Heart right ventricle (tissue), 16 donors: ENCODE measurements at regions not wholly inside any gene's neighbourhood (a gene's known extent, or its start where the extent isn't known, plus 50 kb on each side); places are given as distances from the start of the nearest gene placed in this dataset.

Source experiments
- ATAC-seq, 8 donors: fragments of 200-7000 bp; cut with Tn5 transposase; one replicate each; pipeline ENCODE4 v1.9.1; 2020; ENCODE audit warnings: mild to moderate bottlenecking in 8 of 8, moderate library complexity in 8 of 8, moderate number of reproducible peaks in 1 of 8
- DNase-seq, 2 donors: peaks; one replicate each; pipeline ENCODE4 v3.0.0-alpha.2; 2020
- H3K27ac ChIP-seq, 10 donors: fragments of 200-600 bp; sonication (generic) in 2 of 10; one replicate each; pipeline versions ENCODE4 v1.5.0 to v1.8.0; 2020 to 2022; ENCODE audit warnings: mild to moderate bottlenecking in 3 of 10
- H3K27me3 ChIP-seq, 7 donors: fragments of 200-600 bp; one replicate each; pipeline ENCODE4 v1.8.0; 2021 to 2022; ENCODE audit warnings: mild to moderate bottlenecking in 2 of 7
- H3K36me3 ChIP-seq, 9 donors: fragments of 200-600 bp; sonication (generic) in 1 of 9; one replicate each; pipeline versions ENCODE4 v1.5.0 to v1.8.0; 2020 to 2022; ENCODE audit warnings: mild to moderate bottlenecking in 2 of 9
- H3K4me1 ChIP-seq, 9 donors: fragments of 200-600 bp; sonication (generic) in 1 of 9; one replicate each; pipeline versions ENCODE4 v1.5.0 to v1.8.0; 2020 to 2022; ENCODE audit warnings: mild to moderate bottlenecking in 4 of 9
- H3K4me3 ChIP-seq, 10 donors: fragments of 200-600 bp; sonication (generic) in 2 of 10; one replicate each; pipeline versions ENCODE4 v1.5.0 to v1.8.0; 2020 to 2022; ENCODE audit warnings: mild to moderate bottlenecking in 7 of 10, moderate library complexity in 2 of 10
- H3K9me3 ChIP-seq, 11 donors: fragments of 200-600 bp in 10 of 11; sonication (generic) in 2 of 11; one replicate each; pipeline versions ENCODE4 v1.5.0 to v1.8.0; 2013 to 2022; ENCODE audit warnings: mild to moderate bottlenecking in 2 of 11, control low read depth in 1 of 11, moderate library complexity in 1 of 11
- WGBS, 2 donors: extraction: QIAGEN DNeasy Blood & Tissue Kit; methylation state at CpG; one replicate each; pipeline ENCODE4 v1.1.7; 2013; ENCODE audit warnings: inconsistent platforms in 1 of 2; 5-methylcytosine and 5-hydroxymethylcytosine counted together
- intact Hi-C, 10 donors: fragments of 100-400 bp; cut with DNase I; formaldehyde crosslinking; loops; one replicate each; pipeline versions ENCODE4 v1.11.1 to v1.14.2; 2022
- TF ChIP-seq, protein P1 (sequence below), 9 donors: fragments of 200-600 bp; sonication (generic) in 2 of 9; IDR thresholded peaks; one replicate each; pipeline versions ENCODE4 v1.5.0 to v1.8.0; 2021 to 2022; ENCODE audit warnings: antibody characterized with exemption in 9 of 9, mild to moderate bottlenecking in 5 of 9, moderate library complexity in 1 of 9
- donor health status: Arrhythmogenic right ventricular cardiomyopathy.
- donor health status: ischemic (EF 13 %, LVEDD 7.1; RV severe dilation, severe dysfunction).
- donor health status: healthy with polysubstance abuse.
- donor health status: DM: no; HTN: yes; CAD: no.
- donor health status: DM: no; HTN: no; CAD: no.
- donor health status: ischemic (EF 25% LVEDD 6.9; RV normal size, moderate dysfunction).
- donor health status: ischemic (EF 25% LVEDD 5.7; RV mildly dilated, moderate dysfunction).
- donor health status: healthy.
- donor health status: DM: yes; HTN: yes; CAD: no.
- donor health status: Ischemic cardiomyopathy.
- donor health status: ischemic (EF 35%, LVEDD 5.7; RV mildly dilated, moderate dysfunction).
- donor health status: nonischemic (EF 11% LVEDD 7.7; RV severe dilation, severe dysfunction).
- donor health status: DM: yes; HTN: yes; CAD: no.
- donor health status: PGD.
- donor health status: ischemic (EF 29% LVEDD 5.4; RV normal size, mild dysfunction).
- donor health status: nonischemic (EF 23%, LVEDD 6.1; RV moderate dilation, normal function).

DNA sequence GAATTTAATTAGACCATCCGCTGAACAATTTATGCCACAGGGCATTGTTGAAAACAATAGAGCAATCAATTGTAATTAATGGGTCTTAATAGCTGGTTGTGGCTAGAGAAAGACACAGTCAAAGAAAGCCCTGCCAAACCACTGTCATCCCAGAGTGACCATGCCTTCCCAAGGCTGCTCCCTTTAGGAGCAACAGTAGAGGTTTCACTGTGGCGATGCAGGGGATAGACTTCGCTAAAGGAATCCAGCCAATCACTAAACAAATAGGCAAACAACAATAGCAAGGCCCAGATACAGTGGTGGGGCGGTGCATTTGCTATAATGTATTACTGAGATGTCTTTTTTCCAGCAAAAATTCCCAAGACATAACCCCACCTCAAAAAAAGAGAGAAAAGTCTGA lies 87.8 kb upstream of the SLC27A6 start:
- Histone ChIP-seq H3K36me3 (no peaks in the 10 kb centered on the region), H3K4me1 (no peaks in the 10 kb centered on the region), H3K27ac (no peak overlapping the region), H3K9me3 (no peaks in the 10 kb centered on the region), H3K4me3 (no peak overlapping the region), H3K27me3 (no peaks in the 10 kb centered on the region)
- intact Hi-C loops: no loop called here
- ATAC-seq: no peak
- 79 to 93% methylated on average over 4 of the region's 4 CpGs for WGBS, 2 donors
- DNase-seq: no peak
- TF ChIP-seq, protein P1, sequence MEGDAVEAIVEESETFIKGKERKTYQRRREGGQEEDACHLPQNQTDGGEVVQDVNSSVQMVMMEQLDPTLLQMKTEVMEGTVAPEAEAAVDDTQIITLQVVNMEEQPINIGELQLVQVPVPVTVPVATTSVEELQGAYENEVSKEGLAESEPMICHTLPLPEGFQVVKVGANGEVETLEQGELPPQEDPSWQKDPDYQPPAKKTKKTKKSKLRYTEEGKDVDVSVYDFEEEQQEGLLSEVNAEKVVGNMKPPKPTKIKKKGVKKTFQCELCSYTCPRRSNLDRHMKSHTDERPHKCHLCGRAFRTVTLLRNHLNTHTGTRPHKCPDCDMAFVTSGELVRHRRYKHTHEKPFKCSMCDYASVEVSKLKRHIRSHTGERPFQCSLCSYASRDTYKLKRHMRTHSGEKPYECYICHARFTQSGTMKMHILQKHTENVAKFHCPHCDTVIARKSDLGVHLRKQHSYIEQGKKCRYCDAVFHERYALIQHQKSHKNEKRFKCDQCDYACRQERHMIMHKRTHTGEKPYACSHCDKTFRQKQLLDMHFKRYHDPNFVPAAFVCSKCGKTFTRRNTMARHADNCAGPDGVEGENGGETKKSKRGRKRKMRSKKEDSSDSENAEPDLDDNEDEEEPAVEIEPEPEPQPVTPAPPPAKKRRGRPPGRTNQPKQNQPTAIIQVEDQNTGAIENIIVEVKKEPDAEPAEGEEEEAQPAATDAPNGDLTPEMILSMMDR (IDR thresholded peaks at IDR 0.05): no peak

- WGBS, 2 donors: 27 to 32% methylated on average over 4 of the region's 4 CpGs
Observed at GRCh38 chr5:128881502-128882018, 83.7 kb upstream of the SLC27A6 start.

DNA sequence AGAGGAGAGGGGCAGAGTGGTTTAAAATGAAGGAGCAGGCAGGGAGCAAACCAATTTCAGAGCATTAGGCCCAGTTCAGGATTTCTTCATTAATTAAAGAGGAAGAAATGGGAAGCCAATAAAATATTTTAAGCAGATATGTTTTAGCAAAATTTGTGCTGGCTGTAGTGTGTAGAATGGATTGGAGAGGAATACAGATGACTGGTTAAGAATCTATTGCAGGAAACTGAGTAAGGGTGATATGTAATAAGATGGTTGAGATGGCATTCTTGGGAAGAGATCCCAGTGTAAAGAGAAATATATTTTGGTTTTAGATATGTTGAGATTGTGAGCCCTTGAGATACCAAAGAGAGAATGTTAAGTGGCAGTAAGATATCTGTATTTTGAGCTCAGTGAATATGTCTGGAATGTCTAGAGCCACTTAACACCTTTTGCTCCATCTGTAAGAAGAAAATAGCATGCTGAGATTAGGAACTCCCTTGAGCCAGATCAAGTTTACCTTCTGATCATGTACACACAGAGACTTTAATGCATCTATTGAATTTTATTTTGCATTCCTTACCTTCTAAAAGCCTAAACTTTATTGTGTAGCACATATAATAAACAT lies 79.5 kb upstream of the SLC27A6 start:
- peaks cover 0 to 19% (median 0%) of the 10 kb centered on the region in 11 donors for H3K9me3 ChIP-seq
- H3K4me1 ChIP-seq: peaks cover 0 to 10% (median 0%) of the 10 kb centered on the region in 9 donors
- no peak for DNase-seq
- H3K4me3 ChIP-seq: no peak overlapping the region
- ATAC-seq: peak in 2 of 8 donors; percentile 39 to 42
- peak overlapping the region in 2 of 10 donors; percentile 20 to 40 for H3K27ac ChIP-seq
- no peaks in the 10 kb centered on the region for H3K27me3 ChIP-seq
- H3K36me3 ChIP-seq: no peaks in the 10 kb centered on the region
- TF ChIP-seq, protein P1 (IDR thresholded peaks at IDR 0.05): no peak
- intact Hi-C loops: no loop called here

More at GRCh38 chr5:128881502-128882018, 83.7 kb upstream of the SLC27A6 start:
- H3K4me1 ChIP-seq: peaks cover 0 to 10% (median 0%) of the 10 kb centered on the region in 9 donors
- ATAC-seq (no peak), DNase-seq (no peak)
- no peak overlapping the region for H3K4me3 ChIP-seq
- intact Hi-C loops: no loop called here
- H3K27me3 ChIP-seq: no peaks in the 10 kb centered on the region
- H3K36me3 ChIP-seq: no peaks in the 10 kb centered on the region
- TF ChIP-seq, protein P1 (IDR thresholded peaks at IDR 0.05): no peak
- H3K9me3 ChIP-seq: peaks cover 0 to 19% (median 0%) of the 10 kb centered on the region in 11 donors
- no peak overlapping the region for H3K27ac ChIP-seq

DNA sequence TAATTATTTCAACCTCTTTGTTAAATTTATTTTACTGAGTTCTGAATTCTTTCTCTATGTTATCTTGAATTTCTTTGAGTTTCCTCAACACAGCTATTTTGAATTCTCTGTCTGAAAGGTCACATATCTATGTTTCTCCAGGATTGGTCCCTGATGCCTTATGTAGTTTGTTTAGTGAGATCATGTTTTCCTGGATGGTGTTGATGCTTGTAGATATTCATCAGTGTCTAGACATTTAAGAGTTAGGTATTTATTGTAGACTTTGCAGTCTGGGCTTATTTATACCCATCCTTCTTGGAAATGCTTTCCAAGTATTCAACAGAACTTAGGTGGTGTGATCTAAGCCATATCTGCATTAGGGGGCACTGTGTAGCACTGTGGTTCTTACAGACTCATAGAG lies 70.2 kb upstream of the SLC27A6 start:
- intact Hi-C loops: no loop called here
- no peaks in the 10 kb centered on the region for H3K36me3 ChIP-seq
- DNase-seq (no peak), ATAC-seq (no peak)
- peaks cover 0 to 11% (median 0%) of the 10 kb centered on the region in 11 donors for H3K9me3 ChIP-seq
- H3K27ac ChIP-seq: no peak overlapping the region
- H3K4me3 ChIP-seq: no peak overlapping the region
- H3K4me1 ChIP-seq: no peaks in the 10 kb centered on the region
- H3K27me3 ChIP-seq: no peaks in the 10 kb centered on the region
- TF ChIP-seq, protein P1 (IDR thresholded peaks at IDR 0.05): no peak
